ENCODE measurements at regions not wholly inside any gene's neighbourhood (a gene's known extent, or its start where the extent isn't known, plus 50 kb on each side); places are given as distances from the start of the nearest gene placed in this dataset.

- TF ChIP-seq, protein P1, sequence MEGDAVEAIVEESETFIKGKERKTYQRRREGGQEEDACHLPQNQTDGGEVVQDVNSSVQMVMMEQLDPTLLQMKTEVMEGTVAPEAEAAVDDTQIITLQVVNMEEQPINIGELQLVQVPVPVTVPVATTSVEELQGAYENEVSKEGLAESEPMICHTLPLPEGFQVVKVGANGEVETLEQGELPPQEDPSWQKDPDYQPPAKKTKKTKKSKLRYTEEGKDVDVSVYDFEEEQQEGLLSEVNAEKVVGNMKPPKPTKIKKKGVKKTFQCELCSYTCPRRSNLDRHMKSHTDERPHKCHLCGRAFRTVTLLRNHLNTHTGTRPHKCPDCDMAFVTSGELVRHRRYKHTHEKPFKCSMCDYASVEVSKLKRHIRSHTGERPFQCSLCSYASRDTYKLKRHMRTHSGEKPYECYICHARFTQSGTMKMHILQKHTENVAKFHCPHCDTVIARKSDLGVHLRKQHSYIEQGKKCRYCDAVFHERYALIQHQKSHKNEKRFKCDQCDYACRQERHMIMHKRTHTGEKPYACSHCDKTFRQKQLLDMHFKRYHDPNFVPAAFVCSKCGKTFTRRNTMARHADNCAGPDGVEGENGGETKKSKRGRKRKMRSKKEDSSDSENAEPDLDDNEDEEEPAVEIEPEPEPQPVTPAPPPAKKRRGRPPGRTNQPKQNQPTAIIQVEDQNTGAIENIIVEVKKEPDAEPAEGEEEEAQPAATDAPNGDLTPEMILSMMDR (IDR thresholded peaks at IDR 0.05; ENCODE audit: poor library complexity, severe bottlenecking): no peak
- no peak for TF ChIP-seq EP300 (conservative IDR thresholded peaks at IDR 0.05; ENCODE audit: poor library complexity, severe bottlenecking)
- TF ChIP-seq EZH2 (IDR thresholded peaks at IDR 0.05; ENCODE audit: borderline replicate concordance, insufficient read depth, low read length, poor library complexity, severe bottlenecking): no peak
- TF ChIP-seq RAD21 (conservative IDR thresholded peaks at IDR 0.05): no peak
- no peak for TF ChIP-seq TAF1 (IDR thresholded peaks at IDR 0.05; ENCODE audit: low read depth)
- TF ChIP-seq, protein P2, sequence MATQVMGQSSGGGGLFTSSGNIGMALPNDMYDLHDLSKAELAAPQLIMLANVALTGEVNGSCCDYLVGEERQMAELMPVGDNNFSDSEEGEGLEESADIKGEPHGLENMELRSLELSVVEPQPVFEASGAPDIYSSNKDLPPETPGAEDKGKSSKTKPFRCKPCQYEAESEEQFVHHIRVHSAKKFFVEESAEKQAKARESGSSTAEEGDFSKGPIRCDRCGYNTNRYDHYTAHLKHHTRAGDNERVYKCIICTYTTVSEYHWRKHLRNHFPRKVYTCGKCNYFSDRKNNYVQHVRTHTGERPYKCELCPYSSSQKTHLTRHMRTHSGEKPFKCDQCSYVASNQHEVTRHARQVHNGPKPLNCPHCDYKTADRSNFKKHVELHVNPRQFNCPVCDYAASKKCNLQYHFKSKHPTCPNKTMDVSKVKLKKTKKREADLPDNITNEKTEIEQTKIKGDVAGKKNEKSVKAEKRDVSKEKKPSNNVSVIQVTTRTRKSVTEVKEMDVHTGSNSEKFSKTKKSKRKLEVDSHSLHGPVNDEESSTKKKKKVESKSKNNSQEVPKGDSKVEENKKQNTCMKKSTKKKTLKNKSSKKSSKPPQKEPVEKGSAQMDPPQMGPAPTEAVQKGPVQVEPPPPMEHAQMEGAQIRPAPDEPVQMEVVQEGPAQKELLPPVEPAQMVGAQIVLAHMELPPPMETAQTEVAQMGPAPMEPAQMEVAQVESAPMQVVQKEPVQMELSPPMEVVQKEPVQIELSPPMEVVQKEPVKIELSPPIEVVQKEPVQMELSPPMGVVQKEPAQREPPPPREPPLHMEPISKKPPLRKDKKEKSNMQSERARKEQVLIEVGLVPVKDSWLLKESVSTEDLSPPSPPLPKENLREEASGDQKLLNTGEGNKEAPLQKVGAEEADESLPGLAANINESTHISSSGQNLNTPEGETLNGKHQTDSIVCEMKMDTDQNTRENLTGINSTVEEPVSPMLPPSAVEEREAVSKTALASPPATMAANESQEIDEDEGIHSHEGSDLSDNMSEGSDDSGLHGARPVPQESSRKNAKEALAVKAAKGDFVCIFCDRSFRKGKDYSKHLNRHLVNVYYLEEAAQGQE (IDR thresholded peaks at IDR 0.05; ENCODE audit: borderline replicate concordance): no peak
Measured at GRCh38 chr2:136651456-136652010, 113.8 kb upstream of the THSD7B start.

Data from neural cell (in vitro differentiated cells).